ENCODE measurements at regions not wholly inside any gene's neighbourhood (a gene's known extent, or its start where the extent isn't known, plus 50 kb on each side); places are given as distances from the start of the nearest gene placed in this dataset.

- no peaks in the 10 kb centered on the region for H3K36me3 ChIP-seq (ENCODE audit: control insufficient read depth, insufficient read depth, low read length)
- DNase-seq (ENCODE audit: low read depth): no peak
- no peaks in the 10 kb centered on the region for H3K27me3 ChIP-seq (ENCODE audit: control insufficient read depth, insufficient read depth, low read length)
- ChIA-PET POLR2A (no interaction called here), CTCF (no interaction called here)
- TF ChIP-seq CTCF (IDR thresholded peaks at IDR 0.05; ENCODE audit: insufficient read depth, low read depth, low read length): no peak
- no peak overlapping the region for H3K4me3 ChIP-seq (ENCODE audit: low read depth, low read length)
These were observed 268.6 kb downstream of the FOXA2 start for GRCh38 chr20:22315771-22316170.

- DNase-seq (ENCODE audit: low read depth): no peak
- TF ChIP-seq CTCF (IDR thresholded peaks at IDR 0.05; ENCODE audit: insufficient read depth, low read depth, low read length): no peak
- ChIA-PET POLR2A (no interaction called here), CTCF (interaction anchor here (1.1 to 1.2 kb wide), 2 partner anchors 20 to 595 kb away, joined by 3 to 5 read pairs; no protein-coding TSS in a partner anchor)
- H3K27me3 ChIP-seq (ENCODE audit: control insufficient read depth, insufficient read depth, low read length): no peaks in the 10 kb centered on the region
- no peaks in the 10 kb centered on the region for H3K36me3 ChIP-seq (ENCODE audit: control insufficient read depth, insufficient read depth, low read length)
- no peak overlapping the region for H3K4me3 ChIP-seq (ENCODE audit: low read depth, low read length)
These were observed 269.3 kb downstream of the FOXA2 start for GRCh38 chr20:22315073-22315472.

GRCh38 chr20:22312744-22313346 lies 271.5 kb downstream of the FOXA2 start:
- no peak overlapping the region for H3K4me3 ChIP-seq (ENCODE audit: low read depth, low read length)
- ChIA-PET POLR2A (no interaction called here), CTCF (interaction anchor here (1.4 to 1.6 kb wide), 2 partner anchors 587 to 593 kb away, joined by 3 to 4 read pairs; no protein-coding TSS in a partner anchor)
- peak; percentile 62 for TF ChIP-seq CTCF (IDR thresholded peaks at IDR 0.05; ENCODE audit: insufficient read depth, low read depth, low read length)
- DNase-seq (ENCODE audit: low read depth): no peak
- no peaks in the 10 kb centered on the region for H3K27me3 ChIP-seq (ENCODE audit: control insufficient read depth, insufficient read depth, low read length)
- no peaks in the 10 kb centered on the region for H3K36me3 ChIP-seq (ENCODE audit: control insufficient read depth, insufficient read depth, low read length)

- TF ChIP-seq CTCF (IDR thresholded peaks at IDR 0.05; ENCODE audit: insufficient read depth, low read depth, low read length): no peak
- POLR2A ChIA-PET: no interaction called here
- H3K4me3 ChIP-seq (ENCODE audit: low read depth, low read length): no peak overlapping the region
- CTCF ChIA-PET: interaction anchor here (1.0 kb wide), 1 partner anchor 16 kb away, joined by 3 read pairs; no protein-coding TSS in a partner anchor
- DNase-seq (ENCODE audit: low read depth): no peak
- H3K36me3 ChIP-seq (ENCODE audit: control insufficient read depth, insufficient read depth, low read length): no peaks in the 10 kb centered on the region
- H3K27me3 ChIP-seq (ENCODE audit: control insufficient read depth, insufficient read depth, low read length): no peaks in the 10 kb centered on the region
These were observed 275.4 kb downstream of the FOXA2 start for GRCh38 chr20:22308934-22309333.

- no peak for DNase-seq (ENCODE audit: low read depth)
- POLR2A ChIA-PET: no interaction called here
- CTCF ChIA-PET: interaction anchor here (1.0 kb wide), 1 partner anchor 588 kb away, joined by 3 read pairs; no protein-coding TSS in a partner anchor
- TF ChIP-seq CTCF (IDR thresholded peaks at IDR 0.05; ENCODE audit: insufficient read depth, low read depth, low read length): no peak
- H3K27me3 ChIP-seq (ENCODE audit: control insufficient read depth, insufficient read depth, low read length): no peaks in the 10 kb centered on the region
- no peaks in the 10 kb centered on the region for H3K36me3 ChIP-seq (ENCODE audit: control insufficient read depth, insufficient read depth, low read length)
- no peak overlapping the region for H3K4me3 ChIP-seq (ENCODE audit: low read depth, low read length)
These were observed 277.0 kb downstream of the FOXA2 start for GRCh38 chr20:22307409-22307808.

Data from BJ (cell line).